HL-60 (cell line): ENCODE measurements at regions not wholly inside any gene's neighbourhood (a gene's known extent, or its start where the extent isn't known, plus 50 kb on each side); places are given as distances from the start of the nearest gene placed in this dataset.

ENCODE experiments used
- GABPA ChIP-seq: IDR thresholded peaks from 2 replicates; pipeline ENCODE4 v1.6.1; 2012; ENCODE audit warnings: low read depth
- TF ChIP-seq, protein P1 (sequence below): IDR thresholded peaks from one replicate; pipeline ENCODE4 v1.5.1; 2011; ENCODE audit warnings: low read length, control low read depth, inconsistent platforms; ENCODE audit not compliant: insufficient read depth

DNA sequence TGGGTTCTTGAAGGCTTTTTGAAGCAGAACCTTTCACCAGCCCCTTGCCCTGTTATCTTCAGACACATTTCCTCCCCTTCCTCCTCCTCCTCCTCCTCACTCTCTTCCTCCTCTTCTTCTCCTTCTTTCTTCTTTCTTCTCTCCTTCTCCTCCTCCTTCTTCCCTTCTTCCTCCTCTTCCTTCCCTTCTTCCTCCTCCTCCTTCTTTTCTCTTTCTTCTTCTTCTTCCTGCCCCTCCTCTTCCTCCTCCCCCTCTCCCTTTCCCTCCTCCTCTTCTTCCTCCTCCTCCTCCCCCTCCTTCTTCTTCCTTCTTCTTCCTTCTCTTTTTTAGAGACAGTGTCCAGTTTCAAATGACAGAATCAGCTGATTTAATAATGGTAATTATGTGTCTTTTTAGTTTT, 226.0 kb downstream of the DKK2 start:
- TF ChIP-seq, protein P1, sequence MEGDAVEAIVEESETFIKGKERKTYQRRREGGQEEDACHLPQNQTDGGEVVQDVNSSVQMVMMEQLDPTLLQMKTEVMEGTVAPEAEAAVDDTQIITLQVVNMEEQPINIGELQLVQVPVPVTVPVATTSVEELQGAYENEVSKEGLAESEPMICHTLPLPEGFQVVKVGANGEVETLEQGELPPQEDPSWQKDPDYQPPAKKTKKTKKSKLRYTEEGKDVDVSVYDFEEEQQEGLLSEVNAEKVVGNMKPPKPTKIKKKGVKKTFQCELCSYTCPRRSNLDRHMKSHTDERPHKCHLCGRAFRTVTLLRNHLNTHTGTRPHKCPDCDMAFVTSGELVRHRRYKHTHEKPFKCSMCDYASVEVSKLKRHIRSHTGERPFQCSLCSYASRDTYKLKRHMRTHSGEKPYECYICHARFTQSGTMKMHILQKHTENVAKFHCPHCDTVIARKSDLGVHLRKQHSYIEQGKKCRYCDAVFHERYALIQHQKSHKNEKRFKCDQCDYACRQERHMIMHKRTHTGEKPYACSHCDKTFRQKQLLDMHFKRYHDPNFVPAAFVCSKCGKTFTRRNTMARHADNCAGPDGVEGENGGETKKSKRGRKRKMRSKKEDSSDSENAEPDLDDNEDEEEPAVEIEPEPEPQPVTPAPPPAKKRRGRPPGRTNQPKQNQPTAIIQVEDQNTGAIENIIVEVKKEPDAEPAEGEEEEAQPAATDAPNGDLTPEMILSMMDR, result no peak
- no peak for TF ChIP-seq GABPA
